Subcutaneous abdominal adipose tissue (tissue), 5 donors: ENCODE measurements at regions not wholly inside any gene's neighbourhood (a gene's known extent, or its start where the extent isn't known, plus 50 kb on each side); places are given as distances from the start of the nearest gene placed in this dataset.

Experiments used
- H3K27ac ChIP-seq: one replicate; pipeline ENCODE4 v1.7.0; 2013; ENCODE audit warnings: low read depth, mild to moderate bottlenecking, inconsistent platforms, low read length, moderate library complexity
- H3K27me3 ChIP-seq, 5 donors: one replicate each; pipeline ENCODE4 v1.7.0; 2013; ENCODE audit warnings: low read length in 5 of 5, inconsistent platforms in 1 of 5; ENCODE audit not compliant: control insufficient read depth in 5 of 5, insufficient read depth in 4 of 5
- H3K36me3 ChIP-seq, 5 donors: one replicate each; pipeline ENCODE4 v1.7.0; 2013; ENCODE audit warnings: low read length in 5 of 5; ENCODE audit not compliant: control insufficient read depth in 5 of 5, insufficient read depth in 5 of 5
- H3K4me1 ChIP-seq, 5 donors: one replicate each; pipeline ENCODE4 v1.7.0; 2013; ENCODE audit warnings: low read length in 5 of 5, mild to moderate bottlenecking in 3 of 5, moderate library complexity in 1 of 5; ENCODE audit not compliant: control insufficient read depth in 5 of 5, insufficient read depth in 5 of 5
- H3K4me3 ChIP-seq, 5 donors: one replicate each; pipeline ENCODE4 v1.7.0; 2013; ENCODE audit warnings: low read length in 5 of 5, low read depth in 1 of 5
- H3K9ac ChIP-seq, 5 donors: one replicate each; pipeline ENCODE4 v1.7.0; 2013; ENCODE audit warnings: low read length in 5 of 5, mild to moderate bottlenecking in 4 of 5, moderate library complexity in 3 of 5
- H3K9me3 ChIP-seq, 5 donors: one replicate each; pipeline ENCODE4 v1.7.0; 2013; ENCODE audit warnings: low read length in 5 of 5; ENCODE audit not compliant: control insufficient read depth in 5 of 5
- donor health status: healthy.
- donor health status: healthy.
- donor health status: healthy.
- donor health status: healthy.
- donor health status: healthy.

GRCh38 chr9:90128587-90129190 lies 513.9 kb downstream of the DIRAS2 start:
- Histone ChIP-seq H3K4me3 (no peak overlapping the region), H3K9ac (no peak overlapping the region), H3K27ac (no peak overlapping the region), H3K36me3 (no peaks in the 10 kb centered on the region), H3K4me1 (no peaks in the 10 kb centered on the region), H3K27me3 (peaks cover 0 to 7% (median 5%) of the 10 kb centered on the region in 5 donors), H3K9me3 (no peaks in the 10 kb centered on the region)

GRCh38 chr9:90129446-90129845 lies 513.2 kb downstream of the DIRAS2 start:
- H3K27ac ChIP-seq: no peak overlapping the region
- no peak overlapping the region for H3K4me3 ChIP-seq
- H3K9me3 ChIP-seq: no peaks in the 10 kb centered on the region
- no peak overlapping the region for H3K9ac ChIP-seq
- no peaks in the 10 kb centered on the region for H3K4me1 ChIP-seq
- H3K27me3 ChIP-seq: peaks cover 0 to 7% (median 5%) of the 10 kb centered on the region in 5 donors
- H3K36me3 ChIP-seq: no peaks in the 10 kb centered on the region

GRCh38 chr9:90131568-90131967 lies 511.1 kb downstream of the DIRAS2 start:
- Histone ChIP-seq H3K9me3 (no peaks in the 10 kb centered on the region), H3K4me1 (no peaks in the 10 kb centered on the region), H3K27ac (no peak overlapping the region), H3K4me3 (no peak overlapping the region), H3K9ac (no peak overlapping the region), H3K27me3 (peaks cover 0 to 10% (median 2%) of the 10 kb centered on the region in 5 donors), H3K36me3 (no peaks in the 10 kb centered on the region)

DNA sequence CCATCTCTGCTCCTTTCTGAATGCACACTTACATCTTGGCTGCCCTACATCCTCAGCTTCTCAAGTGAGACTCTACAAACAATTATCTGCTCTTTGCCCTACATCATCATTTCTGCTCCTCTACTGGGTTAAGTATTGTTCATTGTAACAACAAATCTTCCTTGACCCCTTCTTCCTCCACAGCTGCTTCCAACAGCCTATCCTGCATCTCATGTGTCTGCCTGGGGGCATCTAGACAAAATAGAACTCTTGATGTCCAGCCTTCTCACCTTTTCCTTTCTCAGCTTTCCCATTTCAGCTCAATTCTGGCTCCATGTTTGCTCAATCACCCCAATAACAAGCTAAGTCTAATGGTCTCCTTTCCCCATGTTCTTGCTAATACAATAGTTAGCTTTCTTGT lies 509.8 kb downstream of the DIRAS2 start:
- Histone ChIP-seq H3K27ac (no peak overlapping the region), H3K4me3 (no peak overlapping the region), H3K4me1 (no peaks in the 10 kb centered on the region), H3K27me3 (peaks cover 0 to 10% (median 2%) of the 10 kb centered on the region in 5 donors), H3K9me3 (no peaks in the 10 kb centered on the region), H3K9ac (no peak overlapping the region), H3K36me3 (no peaks in the 10 kb centered on the region)

- H3K27ac ChIP-seq: no peak overlapping the region
- H3K27me3 ChIP-seq: peaks cover 0 to 7% (median 0%) of the 10 kb centered on the region in 5 donors
- H3K9me3 ChIP-seq: no peaks in the 10 kb centered on the region
- no peak overlapping the region for H3K4me3 ChIP-seq
- no peak overlapping the region for H3K9ac ChIP-seq
- H3K36me3 ChIP-seq: no peaks in the 10 kb centered on the region
- H3K4me1 ChIP-seq: no peaks in the 10 kb centered on the region
Observed at GRCh38 chr9:90137801-90138200, 504.8 kb downstream of the DIRAS2 start.

DNA sequence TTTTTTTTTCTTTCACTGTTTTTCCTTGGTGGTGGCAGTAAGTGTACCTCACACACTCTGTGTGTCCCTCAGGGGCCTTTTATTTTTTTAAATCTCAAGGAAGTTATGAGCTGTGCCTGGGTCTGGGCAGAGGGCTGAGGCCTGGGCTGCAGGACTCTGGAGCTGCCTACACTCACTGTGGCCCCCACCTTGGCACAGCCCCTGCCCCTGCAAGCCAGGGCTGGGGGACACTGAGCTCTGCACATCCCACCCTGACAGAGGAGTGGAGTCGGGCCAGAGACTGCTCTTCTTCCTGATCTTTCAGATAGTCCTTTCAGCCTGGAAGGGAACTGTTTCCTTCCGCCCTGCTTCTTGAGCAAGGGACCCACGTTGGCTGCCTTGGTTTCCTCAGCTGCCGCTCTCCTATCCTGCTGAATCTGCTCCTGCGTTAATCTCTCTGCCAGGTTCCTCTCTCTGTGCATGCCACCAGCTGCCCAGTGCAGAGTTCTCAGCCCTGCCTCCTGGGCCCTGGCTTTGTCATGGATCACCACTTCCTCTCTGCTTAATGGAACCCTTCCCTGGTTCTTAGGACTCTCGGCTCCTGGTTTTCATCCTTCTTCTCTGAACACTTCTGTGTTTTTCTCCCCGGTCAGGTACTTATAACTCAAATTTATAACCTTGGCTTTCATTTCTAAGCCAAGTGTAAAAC lies 502.3 kb downstream of the DIRAS2 start:
- Histone ChIP-seq H3K9me3 (no peaks in the 10 kb centered on the region), H3K27me3 (peaks cover 0 to 3% (median 0%) of the 10 kb centered on the region in 5 donors), H3K36me3 (no peaks in the 10 kb centered on the region), H3K9ac (no peak overlapping the region), H3K4me3 (no peak overlapping the region), H3K4me1 (no peaks in the 10 kb centered on the region), H3K27ac (no peak overlapping the region)

DNA sequence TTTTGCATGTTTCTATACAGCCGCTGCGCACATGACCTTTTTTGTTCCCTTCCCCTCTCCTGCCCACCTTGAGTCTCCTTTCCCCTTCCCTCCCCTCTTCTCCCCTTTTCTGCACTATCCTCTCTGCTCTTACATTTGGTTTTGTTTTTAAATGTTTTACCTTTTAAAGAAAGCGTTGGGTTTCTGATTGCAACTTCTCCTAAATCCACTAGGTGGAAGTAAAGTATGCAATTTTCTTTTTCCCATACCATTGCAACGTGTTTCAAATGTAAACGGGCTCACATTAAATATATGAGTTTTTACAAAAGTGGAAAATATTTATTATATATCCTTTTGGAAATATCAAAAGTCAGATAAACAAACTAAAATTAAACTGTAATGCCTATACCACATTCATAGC lies 500.9 kb downstream of the DIRAS2 start:
- Histone ChIP-seq H3K9me3 (no peaks in the 10 kb centered on the region), H3K9ac (no peak overlapping the region), H3K36me3 (no peaks in the 10 kb centered on the region), H3K27me3 (peaks cover 0 to 3% (median 0%) of the 10 kb centered on the region in 5 donors), H3K4me1 (no peaks in the 10 kb centered on the region), H3K4me3 (no peak overlapping the region), H3K27ac (no peak overlapping the region)

DNA sequence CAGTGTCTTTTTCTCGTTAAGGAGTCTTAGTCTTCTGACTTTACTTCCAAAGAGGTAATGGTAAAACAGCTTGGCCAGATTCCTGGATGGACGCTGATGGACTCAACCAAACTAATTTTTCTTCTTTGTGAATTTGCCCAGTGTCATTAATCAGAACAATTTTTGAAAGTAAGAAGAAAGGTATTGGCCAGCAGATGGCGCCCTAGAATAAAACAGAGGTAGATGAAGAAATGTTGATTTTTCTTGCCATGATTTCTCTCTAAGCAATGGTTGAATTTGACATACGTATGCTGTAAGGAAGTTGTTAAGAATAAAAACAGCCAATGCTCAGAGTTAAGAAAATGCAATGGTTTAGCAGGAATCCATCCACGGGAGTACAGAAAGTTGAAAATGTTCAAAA lies 500.0 kb downstream of the DIRAS2 start:
- H3K9ac ChIP-seq: no peak overlapping the region
- H3K27ac ChIP-seq: no peak overlapping the region
- no peaks in the 10 kb centered on the region for H3K9me3 ChIP-seq
- H3K36me3 ChIP-seq: no peaks in the 10 kb centered on the region
- H3K4me3 ChIP-seq: no peak overlapping the region
- H3K27me3 ChIP-seq: peaks cover 0 to 3% (median 0%) of the 10 kb centered on the region in 5 donors
- no peaks in the 10 kb centered on the region for H3K4me1 ChIP-seq

- Histone ChIP-seq H3K9me3 (peaks cover 0 to 3% (median 0%) of the 10 kb centered on the region in 5 donors), H3K4me1 (no peaks in the 10 kb centered on the region), H3K27me3 (no peaks in the 10 kb centered on the region), H3K27ac (no peak overlapping the region), H3K4me3 (no peak overlapping the region), H3K9ac (no peak overlapping the region), H3K36me3 (no peaks in the 10 kb centered on the region)
Observed at GRCh38 chr9:90147426-90147825, 495.2 kb downstream of the DIRAS2 start.

- no peak overlapping the region for H3K4me3 ChIP-seq
- no peaks in the 10 kb centered on the region for H3K36me3 ChIP-seq
- H3K4me1 ChIP-seq: no peaks in the 10 kb centered on the region
- no peak overlapping the region for H3K9ac ChIP-seq
- peaks cover 0 to 6% (median 0%) of the 10 kb centered on the region in 5 donors for H3K27me3 ChIP-seq
- no peak overlapping the region for H3K27ac ChIP-seq
- no peaks in the 10 kb centered on the region for H3K9me3 ChIP-seq
Observed at GRCh38 chr9:90156318-90156717, 486.3 kb downstream of the DIRAS2 start.
